ENCODE measurements at regions not wholly inside any gene's neighbourhood (a gene's known extent, or its start where the extent isn't known, plus 50 kb on each side); places are given as distances from the start of the nearest gene placed in this dataset.
"Not testable (repeated sequence)": the region's sequence is repeated elsewhere in the genome, so short reads cannot be mapped to it uniquely, and the experiment has no call there.

GRCh38 chrX:114450911-114451310 is 133.0 kb upstream of the HTR2C start:
- Histone ChIP-seq H3K4me1 (no peaks in the 10 kb centered on the region), H3K9me3 (replicated peaks in 1 of 11) (no peaks in the 10 kb centered on the region; a peak in 1 of 22 replicates), H3K9ac (no peak overlapping the region), H3K4me2 (no peak overlapping the region), H3K36me3 (no peaks in the 10 kb centered on the region), H3K4me3 (no peak overlapping the region), H3K27me3 (peaks cover 70 to 100% (median 95%) of the 10 kb centered on the region in 11 experiments), H3K27ac (no peak overlapping the region), H4K20me1 (no peaks in the 10 kb centered on the region)
- TF ChIP-seq Cebpa-rat (IDR thresholded peaks at IDR 0.05): no peak

GRCh38 chrX:114451397-114451796 is 132.5 kb upstream of the HTR2C start:
- TF ChIP-seq Cebpa-rat (IDR thresholded peaks at IDR 0.05): no peak
- Histone ChIP-seq H3K9me3 (replicated peaks in 1 of 11) (no peaks in the 10 kb centered on the region; a peak in 1 of 22 replicates), H4K20me1 (no peaks in the 10 kb centered on the region), H3K4me1 (no peaks in the 10 kb centered on the region), H3K4me3 (no peak overlapping the region), H3K4me2 (no peak overlapping the region), H3K27ac (no peak overlapping the region), H3K9ac (no peak overlapping the region), H3K27me3 (peaks cover 66 to 100% (median 96%) of the 10 kb centered on the region in 11 experiments), H3K36me3 (no peaks in the 10 kb centered on the region)

DNA sequence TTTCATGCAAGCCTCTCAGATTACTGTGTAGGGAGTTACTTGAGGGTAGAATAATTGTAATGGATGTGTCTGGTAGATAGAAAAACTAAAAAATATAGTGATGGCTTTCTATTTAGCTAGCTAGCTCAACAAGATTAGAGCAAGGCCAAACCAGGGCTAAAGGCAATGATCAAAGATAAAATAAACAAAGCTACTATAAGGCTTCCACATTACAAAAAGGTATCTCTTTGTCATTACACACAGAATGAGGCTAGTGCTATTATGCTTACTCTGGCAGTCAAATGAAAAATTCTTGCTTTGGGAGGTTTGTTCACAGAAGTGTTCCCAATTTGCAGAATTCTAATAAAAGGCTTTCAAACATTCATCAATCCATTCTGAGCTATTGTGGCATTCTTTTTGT is 121.6 kb upstream of the HTR2C start:
- Histone ChIP-seq H3K27ac (no peak overlapping the region), H3K4me1 (no peaks in the 10 kb centered on the region), H3K9ac (no peak overlapping the region), H3K36me3 (no peaks in the 10 kb centered on the region), H3K27me3 (peaks cover 46 to 82% (median 75%) of the 10 kb centered on the region in 11 experiments), H3K4me2 (no peak overlapping the region), H4K20me1 (no peaks in the 10 kb centered on the region), H3K9me3 (replicated peaks in 1 of 11) (0 out of 22 replicates have a peak, but pooled peaks cover 0 to 5% (median 0%) of the 10 kb centered on the region in 11 experiments), H3K4me3 (no peak overlapping the region)
- no peak for TF ChIP-seq Cebpa-rat (IDR thresholded peaks at IDR 0.05)

DNA sequence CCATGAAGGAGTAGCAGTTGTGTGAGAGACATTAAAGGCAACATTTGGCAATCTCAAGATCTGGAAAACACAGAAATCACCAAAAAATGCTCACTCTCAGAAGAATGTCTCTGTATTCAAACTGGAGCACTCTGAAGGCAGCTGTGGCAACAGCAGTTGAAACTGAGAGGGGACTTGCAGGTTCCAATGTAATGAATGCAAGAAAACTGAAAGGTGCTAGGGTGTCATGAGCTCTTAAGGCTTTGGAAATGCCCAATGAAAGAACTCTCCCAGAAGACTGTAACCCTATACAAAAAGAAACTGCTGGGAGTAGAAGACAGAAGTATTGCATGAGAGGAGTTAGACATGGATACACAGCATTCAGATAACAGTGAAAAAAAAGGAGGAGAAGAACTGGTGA is 118.2 kb upstream of the HTR2C start:
- peaks cover 39 to 80% (median 69%) of the 10 kb centered on the region in 11 experiments for H3K27me3 ChIP-seq
- H3K4me3 ChIP-seq: no peak overlapping the region
- H3K27ac ChIP-seq: no peak overlapping the region
- no peak overlapping the region for H3K4me2 ChIP-seq
- H3K9ac ChIP-seq: no peak overlapping the region
- H3K9me3 ChIP-seq (replicated peaks in 1 of 11): no peaks in the 10 kb centered on the region
- no peak for TF ChIP-seq Cebpa-rat (IDR thresholded peaks at IDR 0.05)
- H3K4me1 ChIP-seq: no peaks in the 10 kb centered on the region
- no peaks in the 10 kb centered on the region for H4K20me1 ChIP-seq
- no peaks in the 10 kb centered on the region for H3K36me3 ChIP-seq

- not testable (repeated sequence) for H3K9ac ChIP-seq; H3K4me2 ChIP-seq; H3K4me3 ChIP-seq; H3K4me1 ChIP-seq; H3K36me3 ChIP-seq; H4K20me1 ChIP-seq; H3K27ac ChIP-seq; H3K9me3 ChIP-seq (replicated peaks in 1 of 11)
- H3K27me3 ChIP-seq: peaks cover 6 to 57% (median 47%) of the 10 kb centered on the region in 11 experiments; a peak in 21 of 22 replicates
Measured at GRCh38 chrX:114472008-114472407, 111.9 kb upstream of the HTR2C start.

DNA sequence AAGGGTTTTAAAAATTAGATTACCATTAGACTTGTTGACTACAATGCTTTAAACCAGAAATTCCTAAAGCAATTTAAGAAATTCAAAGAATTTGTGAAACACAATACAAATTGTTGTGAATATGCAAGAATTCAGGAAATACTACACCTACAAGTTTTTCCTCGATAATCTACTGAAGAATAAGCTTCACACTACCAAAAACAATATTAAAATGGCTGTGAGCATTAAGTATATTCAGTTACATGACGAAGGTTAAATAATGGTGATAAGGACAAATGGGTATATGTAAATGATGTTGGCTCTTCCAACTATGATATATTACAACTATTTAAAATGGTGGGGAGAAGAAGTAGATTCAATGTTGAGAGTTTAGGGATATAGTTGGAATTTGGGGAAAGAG is 111.1 kb upstream of the HTR2C start:
- Histone ChIP-seq H3K4me1 (no peaks in the 10 kb centered on the region), H4K20me1 (no peaks in the 10 kb centered on the region), H3K4me3 (no peak overlapping the region), H3K9ac (no peak overlapping the region), H3K27ac (no peak overlapping the region), H3K36me3 (no peaks in the 10 kb centered on the region), H3K27me3 (peaks cover 6 to 55% (median 41%) of the 10 kb centered on the region in 11 experiments; a peak in 20 of 22 replicates), H3K4me2 (no peak overlapping the region), H3K9me3 (replicated peaks in 1 of 11) (no peaks in the 10 kb centered on the region)
- TF ChIP-seq Cebpa-rat (IDR thresholded peaks at IDR 0.05): no peak

GRCh38 chrX:114500622-114501021 is 83.3 kb upstream of the HTR2C start:
- Histone ChIP-seq H3K4me2 (no peak overlapping the region), H3K27me3 (peaks cover 55 to 91% (median 81%) of the 10 kb centered on the region in 11 experiments), H3K9me3 (replicated peaks in 1 of 11) (no peaks in the 10 kb centered on the region), H4K20me1 (0 out of 22 replicates have a peak, but pooled peaks cover 0 to 3% (median 0%) of the 10 kb centered on the region in 11 experiments), H3K4me3 (no peak overlapping the region), H3K4me1 (no peaks in the 10 kb centered on the region), H3K36me3 (no peaks in the 10 kb centered on the region), H3K27ac (no peak overlapping the region), H3K9ac (no peak overlapping the region)
- TF ChIP-seq Cebpa-rat (IDR thresholded peaks at IDR 0.05): no peak

DNA sequence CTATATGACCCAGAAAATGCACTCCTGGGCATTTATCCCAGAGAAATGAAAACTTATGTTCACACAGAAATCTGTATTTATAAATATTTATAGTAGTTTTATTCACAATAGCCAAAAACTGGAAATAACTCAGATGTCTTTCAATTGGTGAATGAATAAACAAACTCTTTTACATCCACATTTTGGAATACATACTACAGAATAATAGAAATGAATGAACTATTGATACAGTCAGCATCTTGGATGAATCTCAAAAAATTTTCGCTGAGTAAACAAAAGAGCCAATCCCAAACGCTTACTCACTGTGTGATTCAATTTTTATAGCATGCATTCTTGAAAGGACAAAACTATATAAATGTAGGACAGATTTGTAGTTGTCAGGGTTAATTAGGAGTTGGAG is 75.1 kb upstream of the HTR2C start:
- H3K27ac ChIP-seq: no peak overlapping the region
- H4K20me1 ChIP-seq: no peaks in the 10 kb centered on the region; a peak in 1 of 22 replicates
- no peak overlapping the region for H3K4me2 ChIP-seq
- no peaks in the 10 kb centered on the region for H3K9me3 ChIP-seq (replicated peaks in 1 of 11)
- peaks cover 18 to 95% (median 79%) of the 10 kb centered on the region in 11 experiments for H3K27me3 ChIP-seq
- H3K4me3 ChIP-seq: no peak overlapping the region
- H3K36me3 ChIP-seq: no peaks in the 10 kb centered on the region
- no peak for TF ChIP-seq Cebpa-rat (IDR thresholded peaks at IDR 0.05)
- no peaks in the 10 kb centered on the region for H3K4me1 ChIP-seq
- no peak overlapping the region for H3K9ac ChIP-seq

DNA sequence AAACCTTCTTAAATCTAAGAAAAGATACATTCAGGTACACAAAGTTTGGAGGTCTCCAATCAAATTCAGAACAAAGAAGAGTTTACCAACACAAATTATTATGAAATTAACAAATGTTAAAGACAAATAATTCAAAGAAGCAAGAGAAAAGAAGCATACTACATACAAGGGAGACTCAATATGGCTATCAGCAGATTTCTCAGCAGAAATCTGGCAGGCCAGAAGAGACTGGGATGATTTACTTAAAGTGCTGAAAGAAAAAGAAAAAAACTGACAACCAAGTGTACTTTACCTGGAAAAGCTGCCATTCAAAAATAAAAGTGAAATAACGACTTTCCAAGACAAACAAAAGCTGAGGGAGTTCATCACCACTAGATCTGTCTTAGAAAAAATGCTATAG is 64.4 kb upstream of the HTR2C start:
- H4K20me1 ChIP-seq: 0 out of 22 replicates have a peak, but pooled peaks cover 0 to 4% (median 0%) of the 10 kb centered on the region in 11 experiments

GRCh38 chrX:114520701-114521100 is 63.2 kb upstream of the HTR2C start:
- not testable (repeated sequence) for H3K27ac ChIP-seq, H3K4me3 ChIP-seq, H3K36me3 ChIP-seq, H4K20me1 ChIP-seq, H3K4me1 ChIP-seq, H3K4me2 ChIP-seq, H3K9ac ChIP-seq
- H3K27me3 ChIP-seq: peaks cover 13 to 56% (median 49%) of the 10 kb centered on the region in 11 experiments; a peak in 21 of 22 replicates
- H3K9me3 ChIP-seq (replicated peaks in 1 of 11): peaks cover 6 to 26% (median 16%) of the 10 kb centered on the region in 11 experiments; a peak in 19 of 22 replicates

More for the DNA sequence above, 64.4 kb upstream of the HTR2C start:
- no peaks in the 10 kb centered on the region for H3K4me1 ChIP-seq
- no peak overlapping the region for H3K27ac ChIP-seq
- H3K9ac ChIP-seq: no peak overlapping the region
- H3K9me3 ChIP-seq (replicated peaks in 1 of 11): peaks cover 6 to 26% (median 16%) of the 10 kb centered on the region in 11 experiments; a peak in 19 of 22 replicates
- H3K4me2 ChIP-seq: no peak overlapping the region
- H3K36me3 ChIP-seq: no peaks in the 10 kb centered on the region
- peaks cover 25 to 64% (median 56%) of the 10 kb centered on the region in 11 experiments; a peak in 21 of 22 replicates for H3K27me3 ChIP-seq
- TF ChIP-seq Cebpa-rat (IDR thresholded peaks at IDR 0.05): no peak
- H3K4me3 ChIP-seq: no peak overlapping the region

Measured in BLaER1 treated with 17β-estradiol and CSF1 and Interleukin-3, amounts not matched to agents 10 nM and 100 nM (cell line).